ENCODE measurements at regions not wholly inside any gene's neighbourhood (a gene's known extent, or its start where the extent isn't known, plus 50 kb on each side); places are given as distances from the start of the nearest gene placed in this dataset.

DNA sequence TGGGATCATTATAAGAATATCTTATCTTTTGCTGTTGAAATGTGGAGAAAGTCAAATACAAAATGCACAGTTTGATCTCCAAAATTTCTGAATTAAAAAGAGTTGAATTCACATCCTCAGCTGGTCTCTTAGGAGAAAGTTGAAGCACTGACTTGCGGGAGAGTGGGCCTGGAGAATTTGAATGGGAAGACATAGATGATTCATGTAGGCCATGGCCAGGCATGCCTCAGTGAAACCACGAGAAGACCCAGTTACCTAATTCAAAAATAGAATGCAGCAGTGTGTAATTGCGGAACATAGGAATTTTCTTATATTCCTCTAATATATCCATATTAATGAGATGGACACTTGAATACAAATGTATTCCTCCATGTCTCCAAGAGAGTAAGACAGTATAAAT, 53.0 kb upstream of the DTNBP1 start:
- DNase-seq (ENCODE audit: low read depth, low spot score): no peak
- Histone ChIP-seq H3K4me1 (ENCODE audit: control insufficient read depth, insufficient read depth, low read length) (no peaks in the 10 kb centered on the region), H3K27ac (ENCODE audit: low read length) (no peak overlapping the region), H3K27me3 (ENCODE audit: control insufficient read depth, insufficient read depth, low read length) (no peaks in the 10 kb centered on the region), H3K9me3 (ENCODE audit: control insufficient read depth, insufficient read depth, low read length) (no peaks in the 10 kb centered on the region; the same call in 1 of the 2 replicates), H3K36me3 (ENCODE audit: control insufficient read depth, insufficient read depth, low read length) (no peaks in the 10 kb centered on the region), H3K4me3 (ENCODE audit: low read length) (no peak overlapping the region)
- no CpG with 5 or more reads among the region's 3 CpGs for WGBS (ENCODE audit: insufficient coverage, insufficient read length)

DNA sequence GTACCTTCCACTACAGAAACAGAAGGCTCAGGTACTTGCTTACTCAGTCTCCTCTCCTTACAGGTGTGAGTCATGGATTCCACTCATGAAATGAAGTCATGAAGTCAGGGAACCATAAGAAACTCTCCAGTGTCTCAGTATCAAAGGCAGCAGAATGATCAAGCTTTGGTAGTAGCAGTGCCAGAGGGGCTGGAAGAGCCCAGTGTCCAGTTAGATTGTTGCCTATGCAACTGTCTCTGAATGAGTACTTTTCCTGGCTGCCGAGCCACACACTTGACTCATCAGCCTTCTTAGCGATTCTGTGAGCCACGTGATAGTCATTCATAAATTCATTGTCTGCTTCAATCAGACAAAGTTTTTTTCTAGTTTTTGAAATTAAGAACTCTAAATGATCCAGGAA, 52.2 kb upstream of the DTNBP1 start:
- WGBS (ENCODE audit: insufficient coverage, insufficient read length): no CpG with 5 or more reads among the region's 3 CpGs
- Histone ChIP-seq H3K4me3 (ENCODE audit: low read length) (no peak overlapping the region), H3K9me3 (ENCODE audit: control insufficient read depth, insufficient read depth, low read length) (no peaks in the 10 kb centered on the region; the same call in 1 of the 2 replicates), H3K4me1 (ENCODE audit: control insufficient read depth, insufficient read depth, low read length) (no peaks in the 10 kb centered on the region), H3K36me3 (ENCODE audit: control insufficient read depth, insufficient read depth, low read length) (no peaks in the 10 kb centered on the region), H3K27ac (ENCODE audit: low read length) (no peak overlapping the region), H3K27me3 (ENCODE audit: control insufficient read depth, insufficient read depth, low read length) (no peaks in the 10 kb centered on the region)
- DNase-seq (ENCODE audit: low read depth, low spot score): no peak

DNA sequence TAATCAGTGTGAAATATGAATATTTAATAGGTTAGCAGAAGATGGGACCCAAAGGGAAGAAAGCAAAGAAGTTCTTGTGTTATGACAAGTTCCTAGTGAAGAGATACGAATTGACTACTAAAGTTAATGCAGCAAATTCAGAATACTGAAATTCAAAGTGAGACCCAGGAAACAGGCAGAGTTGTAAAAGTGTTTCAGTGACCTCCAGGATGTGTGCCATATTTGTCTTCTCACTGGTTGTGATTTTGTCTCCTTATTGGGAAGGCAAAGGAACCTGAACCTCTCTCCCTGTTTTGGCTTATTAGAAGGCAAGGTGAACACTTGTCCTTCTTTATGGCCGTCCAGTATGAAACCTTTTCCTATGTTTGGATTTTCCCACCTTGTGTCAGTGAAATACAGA, 51.8 kb upstream of the DTNBP1 start:
- no peak for DNase-seq (ENCODE audit: low read depth, low spot score)

DNA sequence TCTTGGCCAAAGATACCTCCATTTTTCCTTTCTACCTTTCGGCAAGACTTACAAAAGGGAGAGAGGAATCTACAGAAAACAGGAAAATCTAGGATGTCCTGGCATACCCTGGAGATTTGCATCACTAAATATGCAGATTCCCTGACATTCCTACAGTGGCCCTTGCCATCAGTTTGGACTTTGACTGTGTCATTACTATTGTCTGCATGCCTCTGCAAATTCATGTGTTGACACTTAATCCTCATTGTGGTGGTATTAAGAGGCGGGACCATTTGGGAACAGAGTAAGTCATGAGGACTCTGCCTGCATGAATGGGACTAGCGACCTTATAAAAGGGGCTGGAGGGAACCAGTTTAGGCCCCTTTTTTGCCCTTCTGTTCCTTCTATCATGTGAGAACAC, 50.5 kb upstream of the DTNBP1 start:
- Histone ChIP-seq H3K4me3 (ENCODE audit: low read length) (no peak overlapping the region), H3K27me3 (ENCODE audit: control insufficient read depth, insufficient read depth, low read length) (no peaks in the 10 kb centered on the region), H3K36me3 (ENCODE audit: control insufficient read depth, insufficient read depth, low read length) (no peaks in the 10 kb centered on the region), H3K4me1 (ENCODE audit: control insufficient read depth, insufficient read depth, low read length) (no peaks in the 10 kb centered on the region), H3K9me3 (ENCODE audit: control insufficient read depth, insufficient read depth, low read length) (no peaks in the 10 kb centered on the region; the same call in 1 of the 2 replicates), H3K27ac (ENCODE audit: low read length) (no peak overlapping the region)
- DNase-seq (ENCODE audit: low read depth, low spot score): no peak
- no CpG with 5 or more reads among the region's 3 CpGs for WGBS (ENCODE audit: insufficient coverage, insufficient read length)

More for the DNA sequence above, 51.8 kb upstream of the DTNBP1 start:
- no peaks in the 10 kb centered on the region for H3K27me3 ChIP-seq (ENCODE audit: control insufficient read depth, insufficient read depth, low read length)
- no peaks in the 10 kb centered on the region for H3K36me3 ChIP-seq (ENCODE audit: control insufficient read depth, insufficient read depth, low read length)
- no peak overlapping the region for H3K27ac ChIP-seq (ENCODE audit: low read length)
- WGBS (ENCODE audit: insufficient coverage, insufficient read length): no CpG with 5 or more reads among the region's 2 CpGs
- H3K9me3 ChIP-seq (ENCODE audit: control insufficient read depth, insufficient read depth, low read length): no peaks in the 10 kb centered on the region; the same call in 1 of the 2 replicates
- H3K4me1 ChIP-seq (ENCODE audit: control insufficient read depth, insufficient read depth, low read length): no peaks in the 10 kb centered on the region
- H3K4me3 ChIP-seq (ENCODE audit: low read length): no peak overlapping the region

DNA sequence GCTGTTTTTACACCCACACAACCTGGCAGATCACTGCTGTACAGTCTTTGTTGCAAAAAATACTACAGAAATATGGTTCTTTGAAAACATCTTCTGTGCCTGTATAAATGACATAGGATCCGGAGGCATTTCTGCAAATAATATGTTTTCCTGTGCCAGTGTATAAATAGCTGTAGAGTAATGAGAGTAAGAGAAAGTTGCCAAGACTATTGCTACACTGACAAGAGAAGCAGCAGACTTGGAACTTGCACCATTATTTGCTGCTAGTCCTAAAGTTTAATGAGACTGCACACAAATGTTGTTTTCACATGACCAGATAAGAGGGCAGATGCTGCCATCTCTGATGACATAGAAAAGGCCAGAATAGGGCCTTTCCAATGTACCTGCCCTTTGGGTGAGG, 50.0 kb upstream of the DTNBP1 start:
- no peak overlapping the region for H3K4me3 ChIP-seq (ENCODE audit: low read length)
- DNase-seq (ENCODE audit: low read depth, low spot score): no peak
- no CpG with 5 or more reads among the region's 1 CpG for WGBS (ENCODE audit: insufficient coverage, insufficient read length)
- H3K4me1 ChIP-seq (ENCODE audit: control insufficient read depth, insufficient read depth, low read length): no peaks in the 10 kb centered on the region
- no peaks in the 10 kb centered on the region for H3K27me3 ChIP-seq (ENCODE audit: control insufficient read depth, insufficient read depth, low read length)
- H3K36me3 ChIP-seq (ENCODE audit: control insufficient read depth, insufficient read depth, low read length): no peaks in the 10 kb centered on the region
- no peak overlapping the region for H3K27ac ChIP-seq (ENCODE audit: low read length)
- no peaks in the 10 kb centered on the region; the same call in 1 of the 2 replicates for H3K9me3 ChIP-seq (ENCODE audit: control insufficient read depth, insufficient read depth, low read length)

Measured in iPS DF 6.9 (cell line).